MM.1S (cell line): ENCODE measurements at regions not wholly inside any gene's neighbourhood (a gene's known extent, or its start where the extent isn't known, plus 50 kb on each side); places are given as distances from the start of the nearest gene placed in this dataset.

Source experiments
- DNase-seq: peaks from one replicate; pipeline ENCODE4 v3.0.0-alpha.2; 2015
- H2AFZ ChIP-seq: fragments of 300-600 bp; sonication (generic); 2 replicates; pipeline ENCODE4 v1.6.0; 2016; ENCODE audit warnings: antibody characterized with exemption, low read length
- H3F3A ChIP-seq: fragments of 300-600 bp; sonication (generic); 2 replicates; pipeline ENCODE4 v1.6.1; 2016; ENCODE audit warnings: mild to moderate bottlenecking, antibody characterized with exemption, low read length, moderate library complexity, mixed read lengths; ENCODE audit not compliant: insufficient read depth
- H3K27ac ChIP-seq: fragments of 300-600 bp; sonication (generic); 2 replicates; pipeline ENCODE4 v1.5.1; 2016; ENCODE audit warnings: mild to moderate bottlenecking, low read length
- H3K27me3 ChIP-seq: fragments of 300-600 bp; sonication (generic); replicated peaks from 2 replicates; pipeline ENCODE4 v1.6.0; 2016; ENCODE audit warnings: low read length; ENCODE audit not compliant: insufficient read depth
- H3K36me3 ChIP-seq: fragments of 300-600 bp; sonication (generic); replicated peaks from 2 replicates; pipeline ENCODE4 v1.6.1; 2016; ENCODE audit warnings: mild to moderate bottlenecking, low read length, mixed read lengths; ENCODE audit not compliant: insufficient read depth
- H3K4me1 ChIP-seq: fragments of 300-600 bp; sonication (generic); 2 replicates; pipeline ENCODE4 v1.6.1; 2016; ENCODE audit warnings: low read length, mixed read lengths
- H3K4me2 ChIP-seq: fragments of 300-600 bp; sonication (generic); 2 replicates; pipeline ENCODE4 v1.6.0; 2016; ENCODE audit warnings: low read depth, low read length
- H3K4me3 ChIP-seq: fragments of 300-600 bp; sonication (generic); 2 replicates; pipeline ENCODE4 v1.5.1; 2016; ENCODE audit warnings: low read length, mixed read lengths
- H3K79me2 ChIP-seq: fragments of 300-600 bp; sonication (generic); 2 replicates; pipeline ENCODE4 v1.6.1; 2016; ENCODE audit warnings: mixed run types, low read length, mixed read lengths
- H3K9ac ChIP-seq: fragments of 300-600 bp; sonication (generic); 2 replicates; pipeline ENCODE4 v1.6.1; 2016; ENCODE audit warnings: low read length, mixed read lengths
- H3K9me2 ChIP-seq: fragments of 300-600 bp; sonication (generic); replicated peaks from 2 replicates; pipeline ENCODE4 v1.6.1; 2016; ENCODE audit warnings: mild to moderate bottlenecking, low read length, mixed read lengths; ENCODE audit not compliant: insufficient read depth
- H3K9me3 ChIP-seq: fragments of 300-600 bp; sonication (generic); replicated peaks from 2 replicates; pipeline ENCODE4 v1.6.1; 2016; ENCODE audit warnings: mild to moderate bottlenecking, low read length, mixed read lengths; ENCODE audit not compliant: insufficient read depth
- H4K20me1 ChIP-seq: fragments of 300-600 bp; sonication (generic); 2 replicates; pipeline ENCODE4 v1.6.1; 2016; ENCODE audit warnings: mild to moderate bottlenecking, low read length, moderate library complexity, mixed read lengths; ENCODE audit not compliant: insufficient read depth
- EZH2 ChIP-seq: fragments of 300-600 bp; sonication (generic); optimal IDR thresholded peaks from 2 replicates; pipeline ENCODE3; 2017; ENCODE audit warnings: low read depth, mild to moderate bottlenecking, antibody characterized with exemption, low read length, mixed read lengths
- EZH2phosphoT487 ChIP-seq: fragments of 300-600 bp; sonication (generic); IDR thresholded peaks from 2 replicates; pipeline ENCODE4 v1.6.1; 2018; ENCODE audit warnings: antibody characterized with exemption, low read length
- TF ChIP-seq, protein P1 (sequence below): fragments of 300-600 bp; sonication (generic); IDR thresholded peaks from 2 replicates; pipeline ENCODE4 v1.5.1; 2016; ENCODE audit warnings: antibody characterized with exemption, low read length, mixed read lengths

DNA sequence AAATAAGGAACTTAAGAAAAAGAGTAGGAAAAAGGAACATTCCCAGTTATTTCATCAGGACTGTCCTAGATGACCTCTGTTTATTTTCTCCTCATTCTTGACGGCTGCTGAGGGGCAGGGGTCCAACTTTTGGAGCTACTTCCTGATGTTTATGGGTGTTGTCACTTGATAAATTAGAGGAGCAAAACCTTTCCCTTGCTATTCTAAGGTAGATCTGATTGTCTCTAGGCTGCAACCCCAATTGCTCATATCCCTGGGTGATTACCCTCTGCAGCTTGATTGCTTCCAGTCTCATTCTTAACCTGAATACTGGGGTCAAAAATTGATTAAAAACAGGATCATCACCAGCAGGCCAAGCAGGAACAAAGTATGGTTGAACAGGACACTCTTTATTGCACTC is 311.0 kb upstream of the NDN start:
- no peak for DNase-seq
- H3K9me3 ChIP-seq = no peaks in the 10 kb centered on the region
- H3K4me3 ChIP-seq = no peak overlapping the region

DNA sequence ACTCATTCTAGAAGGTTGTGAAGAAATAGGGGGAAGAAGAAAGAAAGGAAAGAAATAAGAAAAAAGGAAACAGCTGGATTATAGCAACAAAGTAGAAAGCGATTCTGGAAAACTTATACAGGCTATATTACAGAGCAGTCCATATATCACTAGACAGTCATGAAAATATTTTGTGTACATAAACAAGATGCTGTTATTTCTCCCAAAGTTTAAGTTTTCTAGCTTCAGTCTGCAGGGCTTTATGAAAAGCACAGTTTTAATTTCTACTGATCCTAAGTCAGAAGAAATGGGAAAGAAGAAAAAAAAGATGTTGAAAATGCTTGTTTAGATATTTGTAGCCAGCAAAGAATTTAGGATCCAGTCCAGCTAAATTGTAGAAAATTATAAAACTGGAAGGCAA is 321.4 kb upstream of the NDN start:
- TF ChIP-seq, protein P1, sequence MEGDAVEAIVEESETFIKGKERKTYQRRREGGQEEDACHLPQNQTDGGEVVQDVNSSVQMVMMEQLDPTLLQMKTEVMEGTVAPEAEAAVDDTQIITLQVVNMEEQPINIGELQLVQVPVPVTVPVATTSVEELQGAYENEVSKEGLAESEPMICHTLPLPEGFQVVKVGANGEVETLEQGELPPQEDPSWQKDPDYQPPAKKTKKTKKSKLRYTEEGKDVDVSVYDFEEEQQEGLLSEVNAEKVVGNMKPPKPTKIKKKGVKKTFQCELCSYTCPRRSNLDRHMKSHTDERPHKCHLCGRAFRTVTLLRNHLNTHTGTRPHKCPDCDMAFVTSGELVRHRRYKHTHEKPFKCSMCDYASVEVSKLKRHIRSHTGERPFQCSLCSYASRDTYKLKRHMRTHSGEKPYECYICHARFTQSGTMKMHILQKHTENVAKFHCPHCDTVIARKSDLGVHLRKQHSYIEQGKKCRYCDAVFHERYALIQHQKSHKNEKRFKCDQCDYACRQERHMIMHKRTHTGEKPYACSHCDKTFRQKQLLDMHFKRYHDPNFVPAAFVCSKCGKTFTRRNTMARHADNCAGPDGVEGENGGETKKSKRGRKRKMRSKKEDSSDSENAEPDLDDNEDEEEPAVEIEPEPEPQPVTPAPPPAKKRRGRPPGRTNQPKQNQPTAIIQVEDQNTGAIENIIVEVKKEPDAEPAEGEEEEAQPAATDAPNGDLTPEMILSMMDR = no peak
- no peak for TF ChIP-seq EZH2
- TF ChIP-seq EZH2phosphoT487 = no peak
- Histone ChIP-seq H3K4me1 (no peaks in the 10 kb centered on the region), H3K9ac (no peak overlapping the region), H3K27ac (no peak overlapping the region), H3K4me3 (no peak overlapping the region), H4K20me1 (no peaks in the 10 kb centered on the region), H3K36me3 (no peaks in the 10 kb centered on the region), H3K27me3 (no peaks in the 10 kb centered on the region), H3F3A (no peaks in the 10 kb centered on the region), H3K9me2 (no peaks in the 10 kb centered on the region), H2AFZ (no peak overlapping the region), H3K9me3 (no peaks in the 10 kb centered on the region), H3K79me2 (no peaks in the 10 kb centered on the region), H3K4me2 (no peak overlapping the region)
- DNase-seq = no peak

More for the DNA sequence above, 311.0 kb upstream of the NDN start:
- Histone ChIP-seq H3K27me3 (no peaks in the 10 kb centered on the region), H3K4me1 (no peaks in the 10 kb centered on the region), H3K9ac (no peak overlapping the region), H3K27ac (no peak overlapping the region), H3K9me2 (no peaks in the 10 kb centered on the region), H3K36me3 (no peaks in the 10 kb centered on the region), H3K79me2 (no peaks in the 10 kb centered on the region), H4K20me1 (no peaks in the 10 kb centered on the region), H2AFZ (no peak overlapping the region), H3K4me2 (no peak overlapping the region), H3F3A (no peaks in the 10 kb centered on the region)
- TF ChIP-seq, protein P1 = no peak
- no peak for TF ChIP-seq EZH2
- TF ChIP-seq EZH2phosphoT487 = no peak

DNA sequence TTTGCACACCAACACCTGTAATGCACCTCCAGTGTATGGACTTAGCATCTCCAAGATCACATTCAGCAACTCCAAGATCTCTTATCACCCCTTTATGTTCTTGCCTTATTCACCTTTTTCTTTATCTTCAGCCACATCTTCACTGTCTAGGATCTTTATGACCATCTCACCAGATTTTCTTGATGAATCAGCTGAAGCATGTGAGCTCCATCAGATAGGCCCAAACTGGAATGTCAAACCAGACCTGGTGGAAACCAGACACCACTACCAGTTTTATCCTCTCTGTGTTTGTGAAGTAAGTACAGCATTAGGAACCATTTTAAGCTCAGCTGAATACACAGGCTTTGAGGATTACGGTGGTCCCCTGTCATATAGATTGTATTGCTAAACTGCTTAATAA is 330.4 kb upstream of the NDN start:
- Histone ChIP-seq H3K4me3 (no peak overlapping the region), H3K9me2 (no peaks in the 10 kb centered on the region), H3K9me3 (no peaks in the 10 kb centered on the region), H3K27ac (no peak overlapping the region), H3K4me2 (no peak overlapping the region), H3K4me1 (no peaks in the 10 kb centered on the region), H3K79me2 (no peaks in the 10 kb centered on the region), H3K36me3 (no peaks in the 10 kb centered on the region), H3F3A (no peaks in the 10 kb centered on the region), H2AFZ (no peak overlapping the region), H3K27me3 (no peaks in the 10 kb centered on the region), H3K9ac (no peak overlapping the region), H4K20me1 (no peaks in the 10 kb centered on the region)
- DNase-seq = no peak
- TF ChIP-seq, protein P1 = no peak
- TF ChIP-seq EZH2 (no peak), EZH2phosphoT487 (no peak)
